ENCODE measurements at regions not wholly inside any gene's neighbourhood (a gene's known extent, or its start where the extent isn't known, plus 50 kb on each side); places are given as distances from the start of the nearest gene placed in this dataset.

- peaks cover 10% of the 10 kb centered on the region for H3K4me1 Mint-ChIP-seq
- H3K36me3 Mint-ChIP-seq = no peaks in the 10 kb centered on the region; the same call in 1 of the 2 replicates
- peaks cover 17% of the 10 kb centered on the region for H3K27me3 Mint-ChIP-seq (ENCODE audit: low read depth)
- peaks cover 4% of the 10 kb centered on the region; the same call in 1 of the 2 replicates for H3K9me3 Mint-ChIP-seq
- no peak overlapping the region for H3K27ac Mint-ChIP-seq
- ChIA-PET POLR2A (no interaction called here), CTCF (interaction anchor here (1.1 kb wide), 1 partner anchor 30 kb away, joined by 3 read pairs; no protein-coding TSS in a partner anchor)
- H3K4me3 Mint-ChIP-seq = no peak overlapping the region
- TF ChIP-seq ZBTB43 (CRISPR knock-in tag; IDR thresholded peaks at IDR 0.05) = no peak
- no peak for TF ChIP-seq NR2C2 (CRISPR knock-in tag; IDR thresholded peaks at IDR 0.05)
- TF ChIP-seq NFE2L1 (CRISPR knock-in tag; IDR thresholded peaks at IDR 0.05) = no peak
- TF ChIP-seq GABPB1 (CRISPR knock-in tag; IDR thresholded peaks at IDR 0.05) = no peak
- TF ChIP-seq ESRRA (CRISPR knock-in tag; IDR thresholded peaks at IDR 0.05; ENCODE audit: borderline replicate concordance) = no peak
- no peak for TF ChIP-seq FOXJ3 (CRISPR knock-in tag; IDR thresholded peaks at IDR 0.05; ENCODE audit: borderline replicate concordance)
- no peak for TF ChIP-seq ZNF219 (CRISPR knock-in tag; IDR thresholded peaks at IDR 0.05; ENCODE audit: borderline replicate concordance)
- no peak for TF ChIP-seq JUN (CRISPR knock-in tag; IDR thresholded peaks at IDR 0.05)
- TF ChIP-seq EMX1 (CRISPR knock-in tag; IDR thresholded peaks at IDR 0.05) = no peak
- TF ChIP-seq MYBL2 (CRISPR knock-in tag; IDR thresholded peaks at IDR 0.05) = no peak
- no peak for TF ChIP-seq AFF4 (CRISPR knock-in tag; IDR thresholded peaks at IDR 0.05; ENCODE audit: borderline replicate concordance)
- no peak for TF ChIP-seq FOXP4 (CRISPR knock-in tag; IDR thresholded peaks at IDR 0.05)
- no peak for TF ChIP-seq SOX15 (CRISPR knock-in tag; IDR thresholded peaks at IDR 0.05)
- no peak for TF ChIP-seq ATF2 (CRISPR knock-in tag; IDR thresholded peaks at IDR 0.05; ENCODE audit: borderline replicate concordance, low read depth)
- no peak for TF ChIP-seq ELF4 (CRISPR knock-in tag; IDR thresholded peaks at IDR 0.05; ENCODE audit: low read depth)
- no peak for TF ChIP-seq USF2 (CRISPR knock-in tag; IDR thresholded peaks at IDR 0.05)
- TF ChIP-seq NR3C1 (CRISPR knock-in tag; conservative IDR thresholded peaks at IDR 0.05; ENCODE audit: low read depth) = no peak
- TF ChIP-seq NR1H2 (CRISPR knock-in tag; IDR thresholded peaks at IDR 0.05) = no peak
- ATAC-seq (no peak), DNase-seq (ENCODE audit: low spot score) (no peak)
These were observed 55.4 kb upstream of the PLET1 start for GRCh38 chr11:112315861-112316739.

Data from WTC11 (cell line).